ENCODE measurements at regions not wholly inside any gene's neighbourhood (a gene's known extent, or its start where the extent isn't known, plus 50 kb on each side); places are given as distances from the start of the nearest gene placed in this dataset.

DNA sequence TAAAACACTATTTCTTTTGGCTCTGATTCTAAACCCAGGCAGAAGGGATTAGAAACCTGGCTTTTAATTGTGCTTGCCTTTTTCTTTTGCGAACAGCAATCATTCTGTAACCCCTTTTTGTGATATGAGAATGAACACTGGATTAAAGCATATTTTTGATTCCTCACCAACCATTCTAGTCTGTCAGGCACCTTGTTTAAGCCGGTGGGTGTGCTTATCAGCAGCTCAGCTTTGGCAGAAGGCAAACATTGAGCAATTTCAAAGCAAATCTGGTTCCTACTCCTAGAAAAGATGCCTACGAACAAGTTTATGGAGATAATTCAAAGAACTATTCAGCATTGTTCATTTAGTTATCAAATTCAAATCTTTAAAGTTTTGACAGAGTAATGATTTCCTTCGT lies 265.1 kb upstream of the FAM241A start:
- H3K9me3 ChIP-seq (ENCODE audit: control insufficient read depth, insufficient read depth, low read length): no peaks in the 10 kb centered on the region
- no peak overlapping the region for H3K14ac ChIP-seq (replicated peaks; ENCODE audit: low read depth, low read length)
- H3K4me1 ChIP-seq (ENCODE audit: control insufficient read depth, insufficient read depth, low read length): no peaks in the 10 kb centered on the region
- in situ Hi-C loops (cut with MboI; ENCODE audit: low sequenced_read_pairs) (no loop called here), dilution Hi-C loops (cut with HindIII; ENCODE audit: low sequenced_read_pairs, unreplicated experiment) (no loop called here), intact Hi-C loops (cut with micrococcal nuclease) (no loop called here)
- no peak overlapping the region for H4K5ac ChIP-seq (ENCODE audit: low read depth, low read length)
- no peak overlapping the region for H4K91ac ChIP-seq (ENCODE audit: insufficient read depth, low read depth, low read length)
- H3K27me3 ChIP-seq (ENCODE audit: control insufficient read depth, insufficient read depth, low read length): no peaks in the 10 kb centered on the region
- no peak overlapping the region for H2BK20ac ChIP-seq (ENCODE audit: low read depth, low read length)
- no peaks in the 10 kb centered on the region for H3K9me1 ChIP-seq (ENCODE audit: insufficient read depth, low read length)
- H3K4me2 ChIP-seq (ENCODE audit: low read depth, low read length): no peak overlapping the region
- no peak overlapping the region for H3K4ac ChIP-seq (ENCODE audit: low read depth, low read length)
- no peak overlapping the region for H3K18ac ChIP-seq (ENCODE audit: low read depth, low read length)
- POLR2A ChIA-PET (ENCODE audit: unreplicated experiment): no interaction called here
- no peak overlapping the region for H2BK5ac ChIP-seq (ENCODE audit: low read depth, low read length, poor library complexity, severe bottlenecking)
- no peak overlapping the region for H4K8ac ChIP-seq (ENCODE audit: low read depth in 2 of 2, low read length in 2 of 2)
- H2AK5ac ChIP-seq (ENCODE audit: low read depth, low read length): no peak overlapping the region
- H3K56ac ChIP-seq (ENCODE audit: extremely low read depth, insufficient read depth, low read length): no peak overlapping the region
- no peak overlapping the region for H2BK15ac ChIP-seq (ENCODE audit: low read depth, low read length)
- H3K23ac ChIP-seq (ENCODE audit: low read depth, low read length): no peak overlapping the region
- CTCF ChIA-PET: no interaction called here
- no peak overlapping the region for H3K27ac ChIP-seq (ENCODE audit: insufficient read depth, low read length)
- TF ChIP-seq RFX5 (IDR thresholded peaks at IDR 0.05; ENCODE audit: low read depth, low read length) (no peak), BHLHE40 (IDR thresholded peaks at IDR 0.05; ENCODE audit: low read depth, low read length) (no peak), MXI1 (IDR thresholded peaks at IDR 0.05; ENCODE audit: borderline replicate concordance, low read depth, low read length) (no peak), MAFK (IDR thresholded peaks at IDR 0.05; ENCODE audit: low read depth, low read length) (no peak), MAZ (IDR thresholded peaks at IDR 0.05; ENCODE audit: borderline replicate concordance, low read depth, low read length) (no peak), NFE2L2 (IDR thresholded peaks at IDR 0.05; ENCODE audit: low read depth, low read length) (no peak), RAD21 (IDR thresholded peaks at IDR 0.05; ENCODE audit: low read length) (no peak), POLR2A (IDR thresholded peaks at IDR 0.05; ENCODE audit: low read depth, low read length) (no peak), CHD1 (IDR thresholded peaks at IDR 0.05; ENCODE audit: low read depth, low read length) (no peak)
- TF ChIP-seq, protein P1, sequence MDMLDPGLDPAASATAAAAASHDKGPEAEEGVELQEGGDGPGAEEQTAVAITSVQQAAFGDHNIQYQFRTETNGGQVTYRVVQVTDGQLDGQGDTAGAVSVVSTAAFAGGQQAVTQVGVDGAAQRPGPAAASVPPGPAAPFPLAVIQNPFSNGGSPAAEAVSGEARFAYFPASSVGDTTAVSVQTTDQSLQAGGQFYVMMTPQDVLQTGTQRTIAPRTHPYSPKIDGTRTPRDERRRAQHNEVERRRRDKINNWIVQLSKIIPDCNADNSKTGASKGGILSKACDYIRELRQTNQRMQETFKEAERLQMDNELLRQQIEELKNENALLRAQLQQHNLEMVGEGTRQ (IDR thresholded peaks at IDR 0.05; ENCODE audit: low read depth, low read length): no peak
- TF ChIP-seq, protein P2, sequence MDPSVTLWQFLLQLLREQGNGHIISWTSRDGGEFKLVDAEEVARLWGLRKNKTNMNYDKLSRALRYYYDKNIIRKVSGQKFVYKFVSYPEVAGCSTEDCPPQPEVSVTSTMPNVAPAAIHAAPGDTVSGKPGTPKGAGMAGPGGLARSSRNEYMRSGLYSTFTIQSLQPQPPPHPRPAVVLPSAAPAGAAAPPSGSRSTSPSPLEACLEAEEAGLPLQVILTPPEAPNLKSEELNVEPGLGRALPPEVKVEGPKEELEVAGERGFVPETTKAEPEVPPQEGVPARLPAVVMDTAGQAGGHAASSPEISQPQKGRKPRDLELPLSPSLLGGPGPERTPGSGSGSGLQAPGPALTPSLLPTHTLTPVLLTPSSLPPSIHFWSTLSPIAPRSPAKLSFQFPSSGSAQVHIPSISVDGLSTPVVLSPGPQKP (IDR thresholded peaks at IDR 0.05; ENCODE audit: borderline replicate concordance, low read depth, low read length): no peak
- H2AFZ ChIP-seq (replicated peaks; ENCODE audit: low read length, poor library complexity): no peak overlapping the region
- ATAC-seq (ENCODE audit: low read depth): no peak
- H2BK120ac ChIP-seq (ENCODE audit: low read depth, low read length): no peak overlapping the region
- no TSS peak for BruUV-seq (replicated peaks)
- WGBS, 2 experiments (ENCODE audit: extremely low coverage in 2 of 2, insufficient read length in 1 of 2): no CpG with 5 or more reads among the region's 4 CpGs
- no peaks in the 10 kb centered on the region for H3K79me1 ChIP-seq (ENCODE audit: low read depth in 1 of 2, low read length in 2 of 2)
- H2AK9ac ChIP-seq (replicated peaks; ENCODE audit: low read depth, low read length, poor library complexity): no peak overlapping the region
- H3K9ac ChIP-seq (ENCODE audit: low read depth, low read length): no peak overlapping the region
- DNase-seq: no peak
- H3K36me3 ChIP-seq (ENCODE audit: control insufficient read depth, insufficient read depth, low read length): no peaks in the 10 kb centered on the region
- no peaks in the 10 kb centered on the region for H4K20me1 ChIP-seq (ENCODE audit: insufficient read depth, low read length)
- H3K4me3 ChIP-seq (ENCODE audit: insufficient read depth, low read depth, low read length): no peak overlapping the region

Measured in IMR-90 (cell line).